GM19468 (cell line): ENCODE measurements at regions not wholly inside any gene's neighbourhood (a gene's known extent, or its start where the extent isn't known, plus 50 kb on each side); places are given as distances from the start of the nearest gene placed in this dataset.

Experiments
- ATAC-seq: cut with Tn5 transposase; IDR thresholded peaks from one replicate; pipeline ENCODE4 v1.9.1; 2021; ENCODE audit warnings: mild to moderate bottlenecking, moderate library complexity, moderate number of reproducible peaks; ENCODE audit not compliant: unreplicated experiment; ENCODE audit errors: extremely low read depth

- ATAC-seq: no peak
Measured at GRCh38 chr3:15941958-15942357, 144.2 kb upstream of the ANKRD28 start.

GRCh38 chr3:15942462-15942861 lies 144.7 kb upstream of the ANKRD28 start:
- no peak for ATAC-seq

- no peak for ATAC-seq
Measured at GRCh38 chr3:15942936-15943335, 145.2 kb upstream of the ANKRD28 start.

- no peak for ATAC-seq
Measured at GRCh38 chr3:15948388-15948787, 150.6 kb upstream of the ANKRD28 start.

- ATAC-seq: no peak
Measured at GRCh38 chr3:15952543-15953175, 154.9 kb upstream of the ANKRD28 start.

- ATAC-seq: no peak
Measured at GRCh38 chr3:15953841-15954240, 156.1 kb upstream of the ANKRD28 start.

GRCh38 chr3:15955968-15956367 lies 158.2 kb upstream of the ANKRD28 start:
- ATAC-seq: no peak

GRCh38 chr3:15958692-15959433 lies 161.1 kb upstream of the ANKRD28 start:
- no peak for ATAC-seq

- no peak for ATAC-seq
Measured at GRCh38 chr3:15959434-15959811, 161.6 kb upstream of the ANKRD28 start.

GRCh38 chr3:15964605-15965442 lies 167.0 kb upstream of the ANKRD28 start:
- ATAC-seq: no peak

GRCh38 chr3:15967577-15967976 lies 169.8 kb upstream of the ANKRD28 start:
- no peak for ATAC-seq

GRCh38 chr3:15969874-15970640 lies 172.3 kb upstream of the ANKRD28 start:
- no peak for ATAC-seq

GRCh38 chr3:15973414-15973813 lies 175.6 kb upstream of the ANKRD28 start:
- ATAC-seq: no peak

- no peak for ATAC-seq
Measured at GRCh38 chr3:15973940-15974339, 176.2 kb upstream of the ANKRD28 start.

- no peak for ATAC-seq
Measured at GRCh38 chr3:15974647-15975046, 176.9 kb upstream of the ANKRD28 start.

GRCh38 chr3:15976524-15976923 lies 178.7 kb upstream of the ANKRD28 start:
- no peak for ATAC-seq

GRCh38 chr3:15977090-15977489 lies 179.3 kb upstream of the ANKRD28 start:
- ATAC-seq: no peak

GRCh38 chr3:15977598-15978232 lies 179.9 kb upstream of the ANKRD28 start:
- ATAC-seq: no peak

- ATAC-seq: no peak
Measured at GRCh38 chr3:15978801-15979200, 181.0 kb upstream of the ANKRD28 start.

- no peak for ATAC-seq
Measured at GRCh38 chr3:15979495-15979894, 181.7 kb upstream of the ANKRD28 start.
